ENCODE measurements at regions not wholly inside any gene's neighbourhood (a gene's known extent, or its start where the extent isn't known, plus 50 kb on each side); places are given as distances from the start of the nearest gene placed in this dataset.

DNA sequence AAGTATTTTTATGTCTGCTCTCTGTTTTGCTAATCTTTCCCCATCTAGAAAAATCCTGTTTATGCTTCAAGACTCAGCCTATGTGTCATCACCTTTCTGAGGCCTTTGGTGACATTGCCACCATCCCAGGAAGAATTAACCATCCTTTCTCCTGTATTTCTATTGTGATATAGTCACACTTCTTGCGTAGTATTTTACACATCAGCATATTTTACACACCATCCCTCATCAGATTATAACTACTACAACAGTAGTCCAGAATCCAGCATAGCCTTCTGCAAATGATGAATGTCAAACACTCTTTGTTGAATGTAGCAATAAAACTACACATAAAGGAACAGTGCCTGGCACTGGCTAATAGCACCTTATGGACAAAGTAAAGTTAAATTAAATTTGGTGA, 275.3 kb upstream of the C1orf87 start:
- no peak for TF ChIP-seq POLR2A (IDR thresholded peaks at IDR 0.05)
- TF ChIP-seq, protein P1, sequence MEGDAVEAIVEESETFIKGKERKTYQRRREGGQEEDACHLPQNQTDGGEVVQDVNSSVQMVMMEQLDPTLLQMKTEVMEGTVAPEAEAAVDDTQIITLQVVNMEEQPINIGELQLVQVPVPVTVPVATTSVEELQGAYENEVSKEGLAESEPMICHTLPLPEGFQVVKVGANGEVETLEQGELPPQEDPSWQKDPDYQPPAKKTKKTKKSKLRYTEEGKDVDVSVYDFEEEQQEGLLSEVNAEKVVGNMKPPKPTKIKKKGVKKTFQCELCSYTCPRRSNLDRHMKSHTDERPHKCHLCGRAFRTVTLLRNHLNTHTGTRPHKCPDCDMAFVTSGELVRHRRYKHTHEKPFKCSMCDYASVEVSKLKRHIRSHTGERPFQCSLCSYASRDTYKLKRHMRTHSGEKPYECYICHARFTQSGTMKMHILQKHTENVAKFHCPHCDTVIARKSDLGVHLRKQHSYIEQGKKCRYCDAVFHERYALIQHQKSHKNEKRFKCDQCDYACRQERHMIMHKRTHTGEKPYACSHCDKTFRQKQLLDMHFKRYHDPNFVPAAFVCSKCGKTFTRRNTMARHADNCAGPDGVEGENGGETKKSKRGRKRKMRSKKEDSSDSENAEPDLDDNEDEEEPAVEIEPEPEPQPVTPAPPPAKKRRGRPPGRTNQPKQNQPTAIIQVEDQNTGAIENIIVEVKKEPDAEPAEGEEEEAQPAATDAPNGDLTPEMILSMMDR (IDR thresholded peaks at IDR 0.05): no peak
- no peak overlapping the region for H3K4me3 ChIP-seq
- H3K4me1 ChIP-seq: no peaks in the 10 kb centered on the region
- no peak for ATAC-seq
- no peaks in the 10 kb centered on the region for H3K27me3 ChIP-seq
- H3K27ac ChIP-seq: no peak overlapping the region
- intact Hi-C loops (cut with DNase I): no loop called here
- no peak for DNase-seq
- 86 to 93% (median 89%) methylated on average over 1 of the region's 1 CpG for WGBS, 4 donors
- H3K9me3 ChIP-seq: no peaks in the 10 kb centered on the region
- no peaks in the 10 kb centered on the region for H3K36me3 ChIP-seq

DNA sequence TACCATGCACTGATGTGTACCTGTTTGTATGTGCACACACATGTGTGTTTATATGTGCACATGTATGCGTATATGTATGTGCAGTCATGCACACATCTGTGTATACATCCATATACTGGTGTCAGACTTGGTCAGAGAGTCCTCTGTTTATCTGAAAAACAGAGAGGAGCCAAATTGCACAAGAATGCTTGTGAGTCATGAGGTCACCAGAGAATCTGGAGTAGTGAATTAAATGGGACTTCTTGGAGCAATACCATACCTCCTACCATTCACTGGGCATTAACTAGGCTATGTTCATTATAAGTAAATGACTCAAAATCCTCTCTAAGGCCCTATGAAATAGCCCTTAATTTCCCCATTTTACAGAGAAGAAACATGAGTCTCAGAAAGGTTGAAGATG, 272.1 kb upstream of the C1orf87 start:
- WGBS, 4 donors: 85 to 100% (median 93%) methylated on average over 1 of the region's 1 CpG
- ATAC-seq: no peak
- intact Hi-C loops (cut with DNase I): no loop called here

DNA sequence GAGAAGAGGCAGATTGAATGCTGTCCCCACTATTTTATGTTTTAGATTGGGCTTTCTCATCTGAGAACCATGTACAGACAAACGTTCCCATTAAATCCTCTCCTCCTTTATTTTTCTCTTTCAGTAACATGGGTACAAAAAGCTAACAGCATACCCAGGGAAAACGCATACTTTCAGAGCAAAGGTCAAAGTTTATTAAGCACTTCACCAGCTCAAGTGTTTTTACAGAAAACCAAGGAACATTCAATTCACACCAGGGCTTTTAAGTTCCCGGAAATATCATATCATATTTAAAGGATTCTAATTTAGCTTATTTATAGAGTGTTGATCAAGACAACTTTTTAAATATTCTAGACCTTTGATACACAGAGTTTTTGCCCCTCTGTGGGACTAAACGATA, 271.5 kb upstream of the C1orf87 start:
- TF ChIP-seq, protein P1 (IDR thresholded peaks at IDR 0.05): no peak
- no peak for TF ChIP-seq POLR2A (IDR thresholded peaks at IDR 0.05)
- intact Hi-C loops (cut with DNase I): no loop called here
- Histone ChIP-seq H3K27me3 (no peaks in the 10 kb centered on the region), H3K4me3 (no peak overlapping the region), H3K27ac (no peak overlapping the region), H3K4me1 (no peaks in the 10 kb centered on the region), H3K36me3 (no peaks in the 10 kb centered on the region), H3K9me3 (no peaks in the 10 kb centered on the region)
- WGBS, 4 donors: 77 to 80% (median 78%) methylated on average over 4 of the region's 4 CpGs
- DNase-seq: no peak
- ATAC-seq: no peak

More for the DNA sequence above, 272.1 kb upstream of the C1orf87 start:
- H3K4me1 ChIP-seq: no peaks in the 10 kb centered on the region
- H3K27me3 ChIP-seq: no peaks in the 10 kb centered on the region
- H3K9me3 ChIP-seq: no peaks in the 10 kb centered on the region
- H3K4me3 ChIP-seq: no peak overlapping the region
- H3K36me3 ChIP-seq: no peaks in the 10 kb centered on the region
- TF ChIP-seq, protein P1 (IDR thresholded peaks at IDR 0.05): no peak
- TF ChIP-seq POLR2A (IDR thresholded peaks at IDR 0.05): no peak
- no peak overlapping the region for H3K27ac ChIP-seq
- no peak for DNase-seq

DNA sequence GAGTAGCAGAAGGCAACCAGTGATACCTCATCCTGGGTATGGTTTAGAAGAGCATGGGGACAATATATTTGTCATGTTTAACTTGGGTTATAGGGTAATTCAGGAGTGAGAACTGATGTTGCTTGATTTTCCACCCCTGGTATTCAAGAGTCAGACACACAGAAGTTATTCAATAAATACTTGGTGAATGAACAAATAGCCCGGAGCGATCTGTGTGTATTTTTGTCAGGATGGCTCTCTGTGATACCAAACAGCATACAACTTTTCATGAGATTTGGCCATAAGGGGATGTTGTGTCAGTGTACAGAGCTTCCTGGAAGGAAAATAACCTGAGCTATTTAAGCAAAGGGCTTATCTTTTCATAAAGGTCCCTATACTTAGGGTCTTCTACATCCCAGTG, 270.2 kb upstream of the C1orf87 start:
- TF ChIP-seq, protein P1 (IDR thresholded peaks at IDR 0.05): no peak
- no peak for TF ChIP-seq POLR2A (IDR thresholded peaks at IDR 0.05)
- H3K4me3 ChIP-seq: no peak overlapping the region
- H3K9me3 ChIP-seq: no peaks in the 10 kb centered on the region
- intact Hi-C loops (cut with DNase I): no loop called here
- DNase-seq: no peak
- no peak overlapping the region for H3K27ac ChIP-seq
- no peaks in the 10 kb centered on the region for H3K36me3 ChIP-seq
- no peak for ATAC-seq
- H3K27me3 ChIP-seq: no peaks in the 10 kb centered on the region
- H3K4me1 ChIP-seq: no peaks in the 10 kb centered on the region
- WGBS, 4 donors: 69 to 96% (median 84%) methylated on average over 2 of the region's 2 CpGs
